ENCODE measurements at regions not wholly inside any gene's neighbourhood (a gene's known extent, or its start where the extent isn't known, plus 50 kb on each side); places are given as distances from the start of the nearest gene placed in this dataset.

DNA sequence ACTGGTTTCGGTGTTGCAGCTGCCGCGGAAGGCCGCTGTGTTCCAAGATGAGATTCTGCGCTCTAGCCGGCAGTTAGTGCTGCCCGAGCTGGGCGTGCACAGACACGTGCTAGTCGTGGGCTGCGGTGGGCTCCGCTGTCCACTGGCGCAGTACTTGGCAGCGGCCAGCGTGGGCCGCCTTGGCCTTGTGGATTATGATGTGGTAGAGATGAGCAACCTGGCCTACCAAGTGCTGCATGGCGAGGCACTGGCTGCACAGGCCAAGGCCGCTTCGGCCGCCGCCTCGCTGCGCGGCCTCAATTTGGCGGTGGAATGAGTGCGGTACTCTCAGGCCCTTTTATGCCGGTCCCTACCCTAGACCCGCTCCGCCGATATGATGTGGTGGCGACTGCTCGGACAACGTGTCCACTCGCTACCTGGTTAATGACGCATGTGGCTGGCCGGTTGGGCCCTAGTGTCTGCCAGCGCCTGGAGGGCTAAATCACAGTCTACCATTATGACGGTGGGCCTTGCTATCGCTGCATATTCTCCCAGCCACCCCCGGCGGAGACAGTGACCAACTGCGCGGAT lies 102.2 kb downstream of the SNAPC1 start:
- H4K91ac ChIP-seq (ENCODE audit: low read depth, low read length, poor library complexity) = no peak overlapping the region
- H3K79me1 ChIP-seq (ENCODE audit: low read depth, low read length) = no peaks in the 10 kb centered on the region
- H3K27ac ChIP-seq (replicated peaks; ENCODE audit: low read length) = no peak overlapping the region
- H2BK5ac ChIP-seq (ENCODE audit: low read length) = no peak overlapping the region
- peak overlapping the region; percentile 38 for H3K14ac ChIP-seq (ENCODE audit: low read length)
- no peak overlapping the region for H3K4me2 ChIP-seq (ENCODE audit: insufficient read depth, low read length, poor library complexity, severe bottlenecking)
- no CpG with 5 or more reads among the region's 43 CpGs for WGBS, 2 donors (ENCODE audit: extremely low coverage in 2 of 2, insufficient read length in 2 of 2, insufficient replicate concordance in 1 of 2)
- H2BK15ac ChIP-seq (ENCODE audit: low read length) = no peak overlapping the region
- no peak overlapping the region for H2AFZ ChIP-seq (ENCODE audit: low read length)
- no peaks in the 10 kb centered on the region for H3K36me3 ChIP-seq (replicated peaks in 1 of 2; ENCODE audit: control insufficient read depth in 2 of 2, insufficient read depth in 2 of 2, low read length in 2 of 2)
- H2BK12ac ChIP-seq (ENCODE audit: low read length) = peak overlapping the region; percentile 75
- H3K18ac ChIP-seq (ENCODE audit: low read length) = peak overlapping the region; percentile 27
- H4K8ac ChIP-seq (ENCODE audit: low read depth, low read length) = no peak overlapping the region
- peak overlapping the region; percentile 30 for H3K9ac ChIP-seq (ENCODE audit: low read depth, low read length, poor library complexity)
- H2BK120ac ChIP-seq (ENCODE audit: low read depth, low read length) = no peak overlapping the region
- peaks cover 0 to 2% of the 10 kb centered on the region in 2 donors for H3K9me3 ChIP-seq (replicated peaks in 1 of 2; ENCODE audit: control insufficient read depth in 2 of 2, insufficient read depth in 1 of 2, low read depth in 1 of 2, low read length in 2 of 2)
- peak overlapping the region in 1 of 2 donors; percentile 36 for H3K4me3 ChIP-seq (ENCODE audit: low read length in 2 of 2)
- no peak for DNase-seq (ENCODE audit: low spot score)
- H3K23ac ChIP-seq (ENCODE audit: low read depth, low read length, poor library complexity) = peak overlapping the region; percentile 55
- peak overlapping the region; percentile 70 for H2AK5ac ChIP-seq (ENCODE audit: low read depth, low read length)
- no peaks in the 10 kb centered on the region for H3K27me3 ChIP-seq (ENCODE audit: control insufficient read depth in 3 of 3, insufficient read depth in 3 of 3, low read depth in 1 of 3, low read length in 3 of 3)
- no peak overlapping the region for H3K4ac ChIP-seq (ENCODE audit: low read length)
- H3K4me1 ChIP-seq (ENCODE audit: control insufficient read depth in 2 of 2, insufficient read depth in 1 of 2, low read depth in 1 of 2, low read length in 2 of 2) = no peaks in the 10 kb centered on the region

DNA sequence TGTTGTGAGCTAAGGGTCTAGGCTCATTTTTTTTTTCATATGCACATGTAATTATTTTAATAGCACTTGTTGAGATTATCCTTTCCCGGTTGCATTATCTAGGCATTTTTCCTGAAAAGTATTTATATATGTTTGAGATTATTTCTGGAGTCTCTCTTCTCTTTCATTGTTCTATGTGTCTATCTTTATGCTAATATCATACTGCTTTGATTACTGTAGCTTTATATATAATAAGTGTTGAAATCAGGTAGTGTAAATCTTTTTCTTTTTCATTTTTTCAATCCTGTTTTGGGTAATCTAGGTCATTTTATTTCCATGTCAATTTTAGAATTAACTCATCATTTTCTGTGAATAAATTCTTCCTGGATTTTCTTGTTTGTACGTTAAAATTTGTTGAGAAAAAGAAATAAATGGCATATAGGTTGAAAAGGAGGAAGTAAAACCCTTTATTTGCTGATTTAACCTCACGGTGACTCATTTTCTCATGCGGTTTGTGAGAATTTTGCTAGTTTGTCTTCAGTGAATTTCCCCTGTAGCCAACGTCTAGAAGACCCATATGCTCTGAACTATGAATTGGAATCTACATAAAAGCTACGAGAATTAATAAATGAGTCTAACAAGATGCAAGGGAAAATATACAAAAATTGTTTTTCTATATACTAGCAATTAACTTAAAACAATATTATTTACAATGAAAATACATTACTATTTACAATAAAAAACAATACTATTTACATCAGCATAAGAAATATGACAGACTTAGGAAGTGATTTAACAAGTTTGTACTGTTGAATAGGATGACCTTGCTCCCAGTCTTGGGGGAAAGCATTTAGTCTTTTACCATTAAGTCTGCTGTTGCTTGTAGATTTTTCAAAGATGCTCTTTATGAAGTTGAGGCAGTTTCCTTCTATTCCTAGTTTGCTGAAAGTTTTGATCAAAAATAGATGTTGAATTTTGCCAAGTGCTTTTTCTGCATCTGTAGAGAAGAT lies 105.0 kb downstream of the SNAPC1 start:
- Histone ChIP-seq H2BK120ac (ENCODE audit: low read depth, low read length) (no peak overlapping the region), H3K36me3 (replicated peaks in 1 of 2; ENCODE audit: control insufficient read depth in 2 of 2, insufficient read depth in 2 of 2, low read length in 2 of 2) (no peaks in the 10 kb centered on the region), H3K4me3 (ENCODE audit: low read length in 2 of 2) (no peak overlapping the region), H3K4me2 (ENCODE audit: insufficient read depth, low read length, poor library complexity, severe bottlenecking) (no peak overlapping the region), H3K9ac (ENCODE audit: low read depth, low read length, poor library complexity) (no peak overlapping the region), H4K8ac (ENCODE audit: low read depth, low read length) (no peak overlapping the region), H2AK5ac (ENCODE audit: low read depth, low read length) (no peak overlapping the region), H2AFZ (ENCODE audit: low read length) (no peak overlapping the region), H3K79me1 (ENCODE audit: low read depth, low read length) (no peaks in the 10 kb centered on the region), H2BK15ac (ENCODE audit: low read length) (no peak overlapping the region), H3K23ac (ENCODE audit: low read depth, low read length, poor library complexity) (no peak overlapping the region), H3K4me1 (ENCODE audit: control insufficient read depth in 2 of 2, insufficient read depth in 1 of 2, low read depth in 1 of 2, low read length in 2 of 2) (no peaks in the 10 kb centered on the region), H3K9me3 (replicated peaks in 1 of 2; ENCODE audit: control insufficient read depth in 2 of 2, insufficient read depth in 1 of 2, low read depth in 1 of 2, low read length in 2 of 2) (peaks cover 0 to 3% of the 10 kb centered on the region in 2 donors), H3K27me3 (ENCODE audit: control insufficient read depth in 3 of 3, insufficient read depth in 3 of 3, low read depth in 1 of 3, low read length in 3 of 3) (no peaks in the 10 kb centered on the region), H3K4ac (ENCODE audit: low read length) (no peak overlapping the region), H3K14ac (ENCODE audit: low read length) (no peak overlapping the region), H2BK5ac (ENCODE audit: low read length) (no peak overlapping the region), H2BK12ac (ENCODE audit: low read length) (no peak overlapping the region), H3K27ac (replicated peaks; ENCODE audit: low read length) (no peak overlapping the region), H3K18ac (ENCODE audit: low read length) (no peak overlapping the region), H4K91ac (ENCODE audit: low read depth, low read length, poor library complexity) (no peak overlapping the region)
- no peak for DNase-seq (ENCODE audit: low spot score)
- WGBS, 2 donors (ENCODE audit: extremely low coverage in 2 of 2, insufficient read length in 2 of 2, insufficient replicate concordance in 1 of 2) = no CpG with 5 or more reads among the region's 6 CpGs

DNA sequence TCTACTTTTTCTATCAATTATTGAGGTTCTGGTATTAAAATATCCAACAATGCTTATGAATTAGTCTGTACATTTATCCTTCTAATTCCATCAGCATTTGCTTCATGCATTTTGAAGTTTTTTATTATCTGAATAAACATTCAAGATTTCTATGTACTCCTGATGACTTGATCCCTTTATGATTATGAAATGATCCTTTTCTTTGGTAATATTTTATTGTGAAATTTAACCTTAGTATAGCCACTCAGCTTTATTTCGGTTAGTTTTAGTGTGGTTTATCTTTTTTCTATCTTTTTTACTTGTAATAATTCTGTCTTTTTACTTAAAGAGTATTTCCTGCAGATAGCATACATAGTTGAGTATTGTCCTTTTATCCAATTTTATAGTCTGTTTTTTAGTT lies 106.6 kb downstream of the SNAPC1 start:
- no peak overlapping the region for H4K8ac ChIP-seq (ENCODE audit: low read depth, low read length)
- H2AK5ac ChIP-seq (ENCODE audit: low read depth, low read length) = no peak overlapping the region
- H3K23ac ChIP-seq (ENCODE audit: low read depth, low read length, poor library complexity) = no peak overlapping the region
- H3K14ac ChIP-seq (ENCODE audit: low read length) = no peak overlapping the region
- H3K4me2 ChIP-seq (ENCODE audit: insufficient read depth, low read length, poor library complexity, severe bottlenecking) = no peak overlapping the region
- no peak overlapping the region for H3K27ac ChIP-seq (replicated peaks; ENCODE audit: low read length)
- H3K4me1 ChIP-seq (ENCODE audit: control insufficient read depth in 2 of 2, insufficient read depth in 1 of 2, low read depth in 1 of 2, low read length in 2 of 2) = no peaks in the 10 kb centered on the region
- no peak overlapping the region for H3K9ac ChIP-seq (ENCODE audit: low read depth, low read length, poor library complexity)
- no peak overlapping the region for H2BK120ac ChIP-seq (ENCODE audit: low read depth, low read length)
- no peaks in the 10 kb centered on the region for H3K79me1 ChIP-seq (ENCODE audit: low read depth, low read length)
- H3K36me3 ChIP-seq (replicated peaks in 1 of 2; ENCODE audit: control insufficient read depth in 2 of 2, insufficient read depth in 2 of 2, low read length in 2 of 2) = no peaks in the 10 kb centered on the region
- H3K18ac ChIP-seq (ENCODE audit: low read length) = no peak overlapping the region
- no peak overlapping the region for H2BK15ac ChIP-seq (ENCODE audit: low read length)
- H3K9me3 ChIP-seq (replicated peaks in 1 of 2; ENCODE audit: control insufficient read depth in 2 of 2, insufficient read depth in 1 of 2, low read depth in 1 of 2, low read length in 2 of 2) = peaks cover 0 to 3% of the 10 kb centered on the region in 2 donors
- no peak overlapping the region for H2BK12ac ChIP-seq (ENCODE audit: low read length)
- H3K4me3 ChIP-seq (ENCODE audit: low read length in 2 of 2) = no peak overlapping the region
- H4K91ac ChIP-seq (ENCODE audit: low read depth, low read length, poor library complexity) = no peak overlapping the region
- no CpG with 5 or more reads among the region's 1 CpG for WGBS, 2 donors (ENCODE audit: extremely low coverage in 2 of 2, insufficient read length in 2 of 2, insufficient replicate concordance in 1 of 2)
- no peak for DNase-seq (ENCODE audit: low spot score)
- no peak overlapping the region for H2AFZ ChIP-seq (ENCODE audit: low read length)
- H3K27me3 ChIP-seq (ENCODE audit: control insufficient read depth in 3 of 3, insufficient read depth in 3 of 3, low read depth in 1 of 3, low read length in 3 of 3) = no peaks in the 10 kb centered on the region
- no peak overlapping the region for H2BK5ac ChIP-seq (ENCODE audit: low read length)
- no peak overlapping the region for H3K4ac ChIP-seq (ENCODE audit: low read length)

DNA sequence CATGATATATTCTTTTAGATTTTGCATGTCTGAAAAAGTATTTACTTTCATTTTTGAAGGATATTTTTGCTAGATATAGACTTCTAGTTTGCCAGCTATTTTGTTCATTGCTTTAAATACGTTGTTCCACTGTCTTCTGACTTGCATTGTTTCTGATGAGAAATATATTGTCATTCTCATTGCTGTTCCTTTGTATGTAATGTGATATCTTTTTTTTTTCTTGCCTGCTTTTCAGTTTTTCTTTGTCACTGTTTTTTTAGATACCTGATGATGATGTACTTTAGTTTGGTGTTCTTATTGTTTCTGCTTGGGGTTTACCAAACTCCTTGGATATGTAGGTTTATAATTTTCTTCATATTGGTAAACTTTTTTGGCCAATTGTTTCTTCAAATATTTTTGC lies 107.9 kb downstream of the SNAPC1 start:
- Histone ChIP-seq H3K4ac (ENCODE audit: low read length) (no peak overlapping the region), H2AFZ (ENCODE audit: low read length) (no peak overlapping the region)

More for the DNA sequence above, 107.9 kb downstream of the SNAPC1 start:
- Histone ChIP-seq H3K4me1 (ENCODE audit: control insufficient read depth in 2 of 2, insufficient read depth in 1 of 2, low read depth in 1 of 2, low read length in 2 of 2) (no peaks in the 10 kb centered on the region), H2AK5ac (ENCODE audit: low read depth, low read length) (no peak overlapping the region), H3K18ac (ENCODE audit: low read length) (no peak overlapping the region), H3K9ac (ENCODE audit: low read depth, low read length, poor library complexity) (no peak overlapping the region), H3K36me3 (replicated peaks in 1 of 2; ENCODE audit: control insufficient read depth in 2 of 2, insufficient read depth in 2 of 2, low read length in 2 of 2) (no peaks in the 10 kb centered on the region), H4K91ac (ENCODE audit: low read depth, low read length, poor library complexity) (no peak overlapping the region), H2BK5ac (ENCODE audit: low read length) (no peak overlapping the region), H3K4me3 (ENCODE audit: low read length in 2 of 2) (no peak overlapping the region), H3K4me2 (ENCODE audit: insufficient read depth, low read length, poor library complexity, severe bottlenecking) (no peak overlapping the region), H2BK12ac (ENCODE audit: low read length) (no peak overlapping the region), H4K8ac (ENCODE audit: low read depth, low read length) (no peak overlapping the region), H2BK15ac (ENCODE audit: low read length) (no peak overlapping the region), H3K27me3 (ENCODE audit: control insufficient read depth in 3 of 3, insufficient read depth in 3 of 3, low read depth in 1 of 3, low read length in 3 of 3) (no peaks in the 10 kb centered on the region), H3K27ac (replicated peaks; ENCODE audit: low read length) (no peak overlapping the region), H3K14ac (ENCODE audit: low read length) (no peak overlapping the region), H3K79me1 (ENCODE audit: low read depth, low read length) (no peaks in the 10 kb centered on the region), H2BK120ac (ENCODE audit: low read depth, low read length) (no peak overlapping the region), H3K23ac (ENCODE audit: low read depth, low read length, poor library complexity) (no peak overlapping the region), H3K9me3 (replicated peaks in 1 of 2; ENCODE audit: control insufficient read depth in 2 of 2, insufficient read depth in 1 of 2, low read depth in 1 of 2, low read length in 2 of 2) (peaks cover 0 to 2% of the 10 kb centered on the region in 2 donors)
- DNase-seq (ENCODE audit: low spot score) = no peak
- no CpG with 5 or more reads among the region's 1 CpG for WGBS, 2 donors (ENCODE audit: extremely low coverage in 2 of 2, insufficient read length in 2 of 2, insufficient replicate concordance in 1 of 2)
